ENCODE measurements at regions not wholly inside any gene's neighbourhood (a gene's known extent, or its start where the extent isn't known, plus 50 kb on each side); places are given as distances from the start of the nearest gene placed in this dataset.

DNA sequence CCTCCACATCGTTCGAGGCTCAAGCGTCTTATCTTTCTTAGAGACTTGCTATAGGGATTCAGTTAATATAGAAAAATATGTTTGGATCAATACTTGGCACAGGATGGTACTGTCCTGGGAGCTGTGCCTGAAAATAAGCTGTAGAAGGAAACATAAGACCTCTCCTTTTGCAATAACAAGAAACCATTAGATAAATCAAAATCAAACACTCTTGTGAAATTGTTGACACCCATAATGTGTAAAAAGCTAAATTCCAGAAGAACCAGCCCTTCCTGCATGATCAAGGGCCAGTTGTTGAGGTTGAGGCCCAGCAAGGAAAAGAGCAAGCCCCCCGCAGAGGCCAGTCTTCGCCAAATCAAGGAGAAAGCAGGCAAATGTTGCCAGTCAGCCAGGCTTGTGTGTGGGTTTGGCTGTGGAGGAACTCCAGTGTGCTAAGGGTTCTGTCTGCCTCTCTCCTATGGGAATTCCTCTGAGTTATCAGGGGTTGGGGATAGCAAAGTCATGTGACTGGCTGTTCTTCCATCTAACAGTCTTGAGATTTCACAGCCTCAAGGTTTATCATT lies 185.7 kb downstream of the ACKR3 start (continued):
- TF ChIP-seq, protein P1, sequence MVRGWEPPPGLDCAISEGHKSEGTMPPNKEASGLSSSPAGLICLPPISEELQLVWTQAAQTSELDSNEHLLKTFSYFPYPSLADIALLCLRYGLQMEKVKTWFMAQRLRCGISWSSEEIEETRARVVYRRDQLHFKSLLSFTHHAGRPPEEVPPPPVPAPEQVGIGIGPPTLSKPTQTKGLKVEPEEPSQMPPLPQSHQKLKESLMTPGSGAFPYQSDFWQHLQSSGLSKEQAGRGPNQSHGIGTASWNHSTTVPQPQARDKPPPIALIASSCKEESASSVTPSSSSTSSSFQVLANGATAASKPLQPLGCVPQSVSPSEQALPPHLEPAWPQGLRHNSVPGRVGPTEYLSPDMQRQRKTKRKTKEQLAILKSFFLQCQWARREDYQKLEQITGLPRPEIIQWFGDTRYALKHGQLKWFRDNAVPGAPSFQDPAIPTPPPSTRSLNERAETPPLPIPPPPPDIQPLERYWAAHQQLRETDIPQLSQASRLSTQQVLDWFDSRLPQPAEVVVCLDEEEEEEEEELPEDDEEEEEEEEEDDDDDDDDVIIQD (CRISPR knock-in tag; IDR thresholded peaks at IDR 0.05; ENCODE audit: low read depth): no peak
- no peak for TF ChIP-seq ZNF337 (CRISPR knock-in tag; IDR thresholded peaks at IDR 0.05; ENCODE audit: borderline replicate concordance, low read depth)

- Histone ChIP-seq H3K36me3 (replicated peaks in 1 of 2; ENCODE audit: control insufficient read depth in 1 of 2, insufficient read depth in 2 of 2, low read length in 2 of 2) (no peaks in the 10 kb centered on the region), H4K20me1 (ENCODE audit: insufficient read depth, low read length) (no peaks in the 10 kb centered on the region), H2AFZ (ENCODE audit: low read length) (no peak overlapping the region), H3K4me1 (ENCODE audit: insufficient read depth, low read length) (peaks cover 14% of the 10 kb centered on the region), H3K27ac (ENCODE audit: extremely low read length, insufficient read depth, low read length) (no peak overlapping the region), H3K4me3 (replicated peaks in 1 of 3; ENCODE audit: insufficient read depth in 1 of 3, low read depth in 2 of 3, low read length in 3 of 3) (no peak overlapping the region), H3K27me3 (ENCODE audit: control insufficient read depth in 1 of 2, insufficient read depth in 2 of 2, low read length in 2 of 2) (no peaks in the 10 kb centered on the region; a peak in 1 of 5 replicates), H3K9ac (ENCODE audit: insufficient read depth, low read depth, low read length) (no peak overlapping the region), H3K9me3 (ENCODE audit: low read length) (no peaks in the 10 kb centered on the region), H3K79me2 (ENCODE audit: insufficient read depth, low read length) (no peaks in the 10 kb centered on the region), H3K4me2 (ENCODE audit: low read depth, low read length) (no peak overlapping the region; the same call in 1 of the 2 replicates)
- ChIA-PET CTCF (ENCODE audit: low intra/inter-chr PET ratio, low total read pairs) (no interaction called here), POLR2A (no interaction called here)
- FAIRE-seq (peak; percentile 40), ATAC-seq (peak; percentile 80), DNase-seq (ENCODE audit: low spot score) (peak; percentile 15)
- intact Hi-C loops (cut with micrococcal nuclease; ENCODE audit: unreplicated experiment): no loop called here
- WGBS (ENCODE audit: low lambda C conversion rate): 9% methylated on average over 2 of the region's 2 CpGs
- BruUV-seq (replicated peaks): no TSS peak
- in situ Hi-C loops (cut with HindIII; ENCODE audit: extremely low pct_ligation_motif_present, low pct_unique_long_range_greater_than_20kb): no loop called here
- TF ChIP-seq FOXA3 (CRISPR knock-in tag; IDR thresholded peaks at IDR 0.05): peak; percentile 33; the same call in 1 of the 2 replicates
- TF ChIP-seq SP140L (CRISPR knock-in tag; IDR thresholded peaks at IDR 0.05; ENCODE audit: borderline replicate concordance): no peak
- TF ChIP-seq, protein P2, sequence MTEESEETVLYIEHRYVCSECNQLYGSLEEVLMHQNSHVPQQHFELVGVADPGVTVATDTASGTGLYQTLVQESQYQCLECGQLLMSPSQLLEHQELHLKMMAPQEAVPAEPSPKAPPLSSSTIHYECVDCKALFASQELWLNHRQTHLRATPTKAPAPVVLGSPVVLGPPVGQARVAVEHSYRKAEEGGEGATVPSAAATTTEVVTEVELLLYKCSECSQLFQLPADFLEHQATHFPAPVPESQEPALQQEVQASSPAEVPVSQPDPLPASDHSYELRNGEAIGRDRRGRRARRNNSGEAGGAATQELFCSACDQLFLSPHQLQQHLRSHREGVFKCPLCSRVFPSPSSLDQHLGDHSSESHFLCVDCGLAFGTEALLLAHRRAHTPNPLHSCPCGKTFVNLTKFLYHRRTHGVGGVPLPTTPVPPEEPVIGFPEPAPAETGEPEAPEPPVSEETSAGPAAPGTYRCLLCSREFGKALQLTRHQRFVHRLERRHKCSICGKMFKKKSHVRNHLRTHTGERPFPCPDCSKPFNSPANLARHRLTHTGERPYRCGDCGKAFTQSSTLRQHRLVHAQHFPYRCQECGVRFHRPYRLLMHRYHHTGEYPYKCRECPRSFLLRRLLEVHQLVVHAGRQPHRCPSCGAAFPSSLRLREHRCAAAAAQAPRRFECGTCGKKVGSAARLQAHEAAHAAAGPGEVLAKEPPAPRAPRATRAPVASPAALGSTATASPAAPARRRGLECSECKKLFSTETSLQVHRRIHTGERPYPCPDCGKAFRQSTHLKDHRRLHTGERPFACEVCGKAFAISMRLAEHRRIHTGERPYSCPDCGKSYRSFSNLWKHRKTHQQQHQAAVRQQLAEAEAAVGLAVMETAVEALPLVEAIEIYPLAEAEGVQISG (CRISPR knock-in tag; IDR thresholded peaks at IDR 0.05): no peak
- no peak for TF ChIP-seq KLF16 (CRISPR knock-in tag; IDR thresholded peaks at IDR 0.05)
- no peak for TF ChIP-seq ZNF547 (CRISPR knock-in tag; IDR thresholded peaks at IDR 0.05)
- peak; percentile 86; the same call in 1 of the 2 replicates for TF ChIP-seq AHDC1 (CRISPR knock-in tag; IDR thresholded peaks at IDR 0.05; ENCODE audit: borderline replicate concordance)
These were observed 188.8 kb downstream of the ACKR3 start for GRCh38 chr2:236758406-236758805.

Measured in HepG2 (cell line).